GM12873 (cell line): ENCODE measurements at regions not wholly inside any gene's neighbourhood (a gene's known extent, or its start where the extent isn't known, plus 50 kb on each side); places are given as distances from the start of the nearest gene placed in this dataset.

Source experiments
- TF ChIP-seq, protein P1 (sequence below): IDR thresholded peaks from 2 replicates; pipeline ENCODE4 v1.5.1; 2012; ENCODE audit warnings: low read depth, mild to moderate bottlenecking, moderate library complexity, low read length, control low read depth; ENCODE audit not compliant: insufficient read depth; ENCODE audit errors: missing control alignments

DNA sequence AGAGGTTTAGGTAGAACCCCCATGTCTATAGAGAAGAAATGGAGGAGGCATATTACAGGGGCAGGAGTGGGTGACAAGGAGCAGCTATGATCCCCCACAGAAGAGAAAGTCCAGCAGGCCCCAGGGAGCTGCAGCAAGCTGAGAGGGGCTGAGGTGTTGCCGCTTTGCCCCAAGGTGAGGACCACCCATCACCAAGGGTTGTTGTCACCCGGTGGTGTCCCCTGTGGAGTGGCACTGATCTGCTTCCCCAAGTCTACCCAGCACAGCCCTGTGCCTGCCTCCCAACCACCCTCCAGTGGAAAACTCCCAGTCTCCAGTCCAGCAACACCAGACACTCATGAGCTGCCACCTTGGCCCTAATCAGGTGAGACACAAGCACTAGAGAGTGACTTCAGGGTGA lies 149.3 kb upstream of the NOCT start:
- TF ChIP-seq, protein P1, sequence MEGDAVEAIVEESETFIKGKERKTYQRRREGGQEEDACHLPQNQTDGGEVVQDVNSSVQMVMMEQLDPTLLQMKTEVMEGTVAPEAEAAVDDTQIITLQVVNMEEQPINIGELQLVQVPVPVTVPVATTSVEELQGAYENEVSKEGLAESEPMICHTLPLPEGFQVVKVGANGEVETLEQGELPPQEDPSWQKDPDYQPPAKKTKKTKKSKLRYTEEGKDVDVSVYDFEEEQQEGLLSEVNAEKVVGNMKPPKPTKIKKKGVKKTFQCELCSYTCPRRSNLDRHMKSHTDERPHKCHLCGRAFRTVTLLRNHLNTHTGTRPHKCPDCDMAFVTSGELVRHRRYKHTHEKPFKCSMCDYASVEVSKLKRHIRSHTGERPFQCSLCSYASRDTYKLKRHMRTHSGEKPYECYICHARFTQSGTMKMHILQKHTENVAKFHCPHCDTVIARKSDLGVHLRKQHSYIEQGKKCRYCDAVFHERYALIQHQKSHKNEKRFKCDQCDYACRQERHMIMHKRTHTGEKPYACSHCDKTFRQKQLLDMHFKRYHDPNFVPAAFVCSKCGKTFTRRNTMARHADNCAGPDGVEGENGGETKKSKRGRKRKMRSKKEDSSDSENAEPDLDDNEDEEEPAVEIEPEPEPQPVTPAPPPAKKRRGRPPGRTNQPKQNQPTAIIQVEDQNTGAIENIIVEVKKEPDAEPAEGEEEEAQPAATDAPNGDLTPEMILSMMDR: no peak

DNA sequence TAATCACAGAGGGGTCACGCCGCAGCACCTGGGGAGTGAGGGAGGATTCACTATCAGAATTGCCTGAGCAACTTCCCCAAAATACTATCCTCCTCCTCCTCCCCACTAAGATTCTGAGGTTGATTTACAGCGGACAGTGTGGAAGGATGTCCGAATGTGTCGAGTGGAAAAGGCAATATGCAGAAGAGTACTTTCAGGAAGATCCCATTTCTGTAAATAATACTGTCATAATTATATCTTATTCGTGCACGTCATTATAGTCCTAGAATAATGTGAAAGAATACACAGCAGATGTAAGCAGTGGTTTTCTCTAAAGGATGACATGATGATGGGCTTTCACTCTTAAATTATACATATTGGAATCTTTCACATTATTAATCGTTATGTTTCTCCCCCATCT lies 149.8 kb upstream of the NOCT start:
- TF ChIP-seq, protein P1: no peak

DNA sequence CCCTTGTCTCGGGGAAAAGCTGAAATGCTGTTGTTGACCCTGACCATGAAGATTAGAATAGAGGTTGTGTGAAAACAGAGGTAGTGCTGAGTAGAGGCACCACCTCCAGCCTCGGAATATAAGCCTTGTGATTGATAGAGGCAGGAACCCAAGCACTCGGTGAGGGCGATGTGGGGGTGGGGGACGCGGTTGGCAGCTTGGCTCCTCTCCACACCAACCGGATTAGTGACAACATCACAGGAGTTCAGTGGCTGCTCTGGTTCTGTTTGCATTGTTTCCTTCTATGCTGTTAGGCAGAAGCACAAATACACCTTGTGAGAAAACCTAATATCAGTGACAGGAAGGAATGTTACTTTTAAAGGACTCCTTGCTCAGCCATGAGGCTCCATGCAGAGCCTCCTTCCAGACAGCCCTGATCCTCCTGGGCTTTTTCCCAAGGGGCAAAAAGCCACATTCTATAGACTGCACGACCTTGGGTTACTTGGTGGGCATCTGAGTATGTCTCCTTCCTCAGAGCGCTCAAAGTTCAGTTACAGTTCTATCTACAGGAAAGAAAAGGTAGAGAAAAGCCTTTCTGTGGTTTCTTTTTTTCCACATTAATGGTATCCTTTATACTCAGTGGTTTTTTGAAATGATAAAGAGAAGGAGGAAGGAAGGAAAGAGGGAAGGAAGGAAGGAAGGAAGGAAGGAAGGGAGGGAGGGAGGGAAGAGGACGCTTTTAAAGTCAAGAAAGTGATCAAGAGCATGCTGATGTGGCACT lies 150.4 kb upstream of the NOCT start:
- TF ChIP-seq, protein P1: no peak

DNA sequence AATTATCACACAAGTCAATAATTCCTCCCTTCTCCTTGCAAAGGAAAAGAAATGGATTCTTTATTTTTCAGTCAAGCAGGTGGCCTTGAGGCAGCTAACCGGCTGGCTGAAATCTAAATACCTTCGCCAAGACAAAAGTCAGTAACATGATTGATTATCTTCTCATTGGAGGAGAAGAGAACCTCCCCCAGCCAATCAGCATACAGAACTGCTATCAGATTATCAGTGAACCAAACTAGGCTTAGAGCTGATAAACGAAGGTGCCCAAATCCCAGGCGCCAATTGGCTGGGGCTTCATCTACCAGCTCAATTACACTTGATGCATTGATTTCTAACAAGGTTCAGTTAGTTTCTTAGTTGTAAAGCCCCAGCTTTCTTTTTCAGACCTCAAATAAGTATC lies 152.4 kb upstream of the NOCT start:
- TF ChIP-seq, protein P1: no peak

DNA sequence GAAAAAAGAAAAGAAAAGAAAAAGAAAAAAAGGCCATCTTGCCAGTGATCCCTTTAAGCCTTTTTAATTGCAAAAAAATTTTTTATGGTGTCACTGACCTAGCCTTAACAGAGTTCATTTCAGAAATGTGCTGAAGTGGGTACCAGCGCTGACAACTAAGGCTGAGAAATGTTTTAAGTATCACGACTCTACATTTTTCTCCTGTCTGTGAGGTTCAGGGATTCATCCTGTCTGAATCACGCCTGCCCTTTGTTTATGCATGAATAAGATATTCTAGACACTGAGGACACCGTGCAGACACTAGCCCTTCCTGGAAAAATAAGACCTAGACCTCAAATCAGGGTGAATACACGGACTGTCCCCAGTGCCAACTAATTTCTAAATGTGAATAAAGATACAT lies 154.4 kb upstream of the NOCT start:
- TF ChIP-seq, protein P1: no peak

DNA sequence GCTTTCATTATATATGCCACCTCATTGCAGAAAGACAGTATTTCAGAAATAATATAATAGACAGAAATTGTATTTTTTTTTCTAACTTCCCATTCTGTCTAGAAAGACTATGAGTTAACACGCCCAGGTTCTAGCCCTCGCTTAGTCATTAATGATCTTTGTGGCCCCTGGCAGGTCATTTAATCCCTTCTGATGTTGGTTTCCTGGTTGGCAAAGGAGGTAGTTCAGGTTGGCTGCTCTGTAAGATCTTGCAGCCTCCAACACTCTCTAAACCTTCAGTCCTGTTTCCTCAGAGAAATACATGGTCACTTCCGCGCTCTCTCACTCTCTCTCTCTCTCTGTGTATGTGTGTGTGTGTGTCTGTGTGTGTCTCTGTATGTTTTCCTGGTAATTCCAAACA lies 156.3 kb upstream of the NOCT start:
- TF ChIP-seq, protein P1: no peak

DNA sequence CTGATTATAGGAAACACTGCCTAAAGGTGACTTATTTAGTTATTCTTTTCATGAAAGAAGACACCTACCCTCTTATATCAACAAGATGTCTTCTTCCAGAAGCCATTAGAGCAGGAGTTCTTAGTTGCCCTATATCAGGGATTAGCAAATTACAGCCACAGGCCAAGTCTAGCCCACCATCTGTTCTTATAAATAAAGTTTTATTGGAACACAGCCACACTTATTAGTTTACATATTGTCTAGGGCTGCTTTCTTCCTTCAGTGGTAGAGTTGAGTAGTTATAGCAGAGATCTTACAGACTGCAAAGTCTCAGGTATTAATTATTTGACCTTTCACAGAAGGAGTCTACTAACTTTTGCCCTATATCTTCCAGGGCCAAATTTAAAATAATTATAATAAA lies 157.2 kb upstream of the NOCT start:
- TF ChIP-seq, protein P1: no peak

DNA sequence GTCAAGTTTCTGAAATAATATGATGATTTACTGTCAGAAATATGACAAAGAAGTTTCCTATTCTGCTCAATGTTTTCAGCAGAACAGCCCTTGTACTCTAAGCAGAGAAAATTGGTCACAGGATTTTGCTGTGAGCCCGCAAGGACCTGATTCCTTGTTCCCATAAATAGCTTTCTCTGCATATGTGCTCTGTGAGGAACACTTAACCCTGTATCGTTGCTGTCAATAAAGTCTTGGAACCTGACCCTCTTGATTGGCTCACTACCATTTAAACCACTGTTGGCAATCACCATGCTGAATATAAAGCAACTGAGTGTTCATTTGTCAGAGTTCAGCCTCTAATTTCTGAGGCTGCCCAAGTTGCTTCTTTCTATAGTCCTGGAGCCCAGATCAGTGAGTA lies 158.2 kb upstream of the NOCT start:
- TF ChIP-seq, protein P1: no peak
